GM12878 (cell line): ENCODE measurements at regions not wholly inside any gene's neighbourhood (a gene's known extent, or its start where the extent isn't known, plus 50 kb on each side); places are given as distances from the start of the nearest gene placed in this dataset.

Experiments
- CTCF ChIP-seq, 3 experiments: IDR thresholded peaks in 2 of 3; conservative IDR thresholded peaks in 1 of 3; 2 replicates each; pipeline ENCODE4 v1.5.1; 2011; ENCODE audit warnings: low read depth in 3 of 3, low read length in 3 of 3, mild to moderate bottlenecking in 3 of 3, control low read depth in 2 of 3, moderate library complexity in 2 of 3, inconsistent platforms in 1 of 3, mixed read lengths in 1 of 3; ENCODE audit not compliant: control insufficient read depth in 2 of 3, insufficient read depth in 1 of 3; ENCODE audit errors: extremely low read depth in 1 of 3
- IKZF1 ChIP-seq: fragments of 450-650 bp; conservative IDR thresholded peaks from 2 replicates; pipeline ENCODE4 v1.6.1; 2017; ENCODE audit warnings: antibody characterized with exemption, mild to moderate bottlenecking
- MEF2B ChIP-seq: fragments of 450-650 bp; IDR thresholded peaks from 2 replicates; pipeline ENCODE4 v1.6.1; 2018; ENCODE audit warnings: mild to moderate bottlenecking, moderate library complexity; ENCODE audit not compliant: partially characterized antibody, poor library complexity, severe bottlenecking
- PML ChIP-seq: IDR thresholded peaks from 2 replicates; pipeline ENCODE4 v1.6.1; 2012; ENCODE audit warnings: low read length, inconsistent platforms
- RFX5 ChIP-seq: IDR thresholded peaks from 2 replicates; pipeline ENCODE4 v1.6.1; 2011; ENCODE audit warnings: low read depth, low read length, improper control_type of control experiment
- SMARCA5 ChIP-seq: fragments of 450-650 bp; IDR thresholded peaks from 2 replicates; pipeline ENCODE4 v1.6.1; 2017; ENCODE audit warnings: mild to moderate bottlenecking
- SP1 ChIP-seq: IDR thresholded peaks from one replicate; pipeline ENCODE4 v1.6.1; 2011; ENCODE audit warnings: low read depth, low read length
- TCF7 ChIP-seq: IDR thresholded peaks from 2 replicates; pipeline ENCODE4 v1.6.1; 2014; ENCODE audit warnings: antibody characterized with exemption, borderline replicate concordance
- TF ChIP-seq, protein P1 (sequence below): fragments of 450-650 bp; IDR thresholded peaks from 2 replicates; pipeline ENCODE4 v1.6.1; 2016; ENCODE audit warnings: mild to moderate bottlenecking

DNA sequence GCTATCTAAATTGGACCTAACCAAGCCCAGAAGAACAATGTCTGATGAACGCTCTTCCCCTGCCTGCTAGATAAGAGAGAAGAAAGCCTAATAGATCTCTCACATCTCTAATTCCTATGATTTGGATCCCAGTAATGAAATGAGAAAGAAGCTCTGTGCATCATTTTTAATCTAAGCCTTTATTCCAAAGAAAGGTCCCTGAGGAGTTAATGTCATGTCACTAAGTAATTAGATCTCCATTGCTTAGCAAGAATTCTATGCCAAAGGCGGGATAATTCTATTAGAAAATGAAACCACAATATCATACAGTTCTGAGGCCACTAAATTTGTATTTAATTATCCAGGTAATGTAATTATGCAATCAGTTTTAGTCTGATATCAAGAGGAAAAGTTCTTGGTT, 74.2 kb upstream of the TMEM260 start:
- TF ChIP-seq IKZF1 (no peak), CTCF (IDR thresholded peaks at IDR 0.05 in 2 of 3, conservative IDR thresholded peaks at IDR 0.05 in 1 of 3; ENCODE audit: control insufficient read depth in 2 of 3, extremely low read depth in 1 of 3, insufficient read depth in 1 of 3, low read depth in 3 of 3, low read length in 3 of 3) (no peak), MEF2B (no peak), SP1 (no peak), PML (no peak), TCF7 (no peak), SMARCA5 (no peak), RFX5 (no peak)
- TF ChIP-seq, protein P1, sequence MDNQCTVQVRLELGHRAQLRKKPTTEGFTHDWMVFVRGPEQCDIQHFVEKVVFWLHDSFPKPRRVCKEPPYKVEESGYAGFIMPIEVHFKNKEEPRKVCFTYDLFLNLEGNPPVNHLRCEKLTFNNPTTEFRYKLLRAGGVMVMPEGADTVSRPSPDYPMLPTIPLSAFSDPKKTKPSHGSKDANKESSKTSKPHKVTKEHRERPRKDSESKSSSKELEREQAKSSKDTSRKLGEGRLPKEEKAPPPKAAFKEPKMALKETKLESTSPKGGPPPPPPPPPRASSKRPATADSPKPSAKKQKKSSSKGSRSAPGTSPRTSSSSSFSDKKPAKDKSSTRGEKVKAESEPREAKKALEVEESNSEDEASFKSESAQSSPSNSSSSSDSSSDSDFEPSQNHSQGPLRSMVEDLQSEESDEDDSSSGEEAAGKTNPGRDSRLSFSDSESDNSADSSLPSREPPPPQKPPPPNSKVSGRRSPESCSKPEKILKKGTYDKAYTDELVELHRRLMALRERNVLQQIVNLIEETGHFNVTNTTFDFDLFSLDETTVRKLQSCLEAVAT = no peak
